Coronary artery (tissue), 2 donors: ENCODE measurements at regions not wholly inside any gene's neighbourhood (a gene's known extent, or its start where the extent isn't known, plus 50 kb on each side); places are given as distances from the start of the nearest gene placed in this dataset.

Experiments used
- DNase-seq: peaks from one replicate; pipeline ENCODE4 v3.0.0-alpha.2; 2017; ENCODE audit warnings: low spot score
- H3K27ac ChIP-seq, 2 donors: fragments of 200-600 bp; sonication (generic); one replicate each; pipeline ENCODE4 v1.5.1; 2016 to 2019
- H3K4me3 ChIP-seq: fragments of 200-600 bp; sonication (generic); 2 replicates; pipeline ENCODE4 v1.5.1; 2016; ENCODE audit warnings: mild to moderate bottlenecking, moderate library complexity
- TF ChIP-seq, protein P1 (sequence below): fragments of 200-600 bp; sonication (generic); IDR thresholded peaks from one replicate; pipeline ENCODE4 v1.5.1; 2019; ENCODE audit warnings: antibody characterized with exemption

DNA sequence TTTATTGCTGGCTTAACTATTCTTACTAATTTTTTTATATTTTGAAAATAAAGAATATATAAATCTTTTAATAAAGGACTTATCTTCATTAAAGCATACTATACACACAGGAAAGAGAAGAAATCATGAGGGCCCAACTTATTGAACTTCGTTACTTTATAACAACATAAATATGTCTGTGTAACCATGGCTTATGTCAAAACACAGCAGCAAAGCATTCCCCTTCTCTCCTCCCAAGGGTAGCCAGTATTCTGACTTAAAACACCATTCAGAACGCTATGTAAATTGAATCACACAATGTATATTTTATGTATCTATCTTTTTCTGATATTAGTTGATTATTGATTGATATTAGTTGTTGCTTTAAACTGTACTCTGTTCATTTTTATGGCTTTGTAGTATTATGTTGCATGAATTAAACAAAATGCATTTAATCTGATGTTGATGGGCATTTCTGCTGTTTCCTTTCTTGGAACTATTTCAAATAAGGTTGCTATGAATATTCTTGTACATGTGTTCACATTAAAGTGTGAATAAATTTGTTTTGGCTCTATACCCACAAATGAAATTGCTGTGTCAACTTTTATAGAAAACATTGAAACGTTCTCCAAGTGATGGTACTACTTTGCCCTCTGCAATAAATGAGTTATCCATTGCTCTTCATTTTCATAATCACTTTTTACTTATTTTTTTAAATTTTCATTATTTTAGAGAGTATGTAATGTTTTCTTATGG, 188.7 kb downstream of the RND3 start:
- TF ChIP-seq, protein P1, sequence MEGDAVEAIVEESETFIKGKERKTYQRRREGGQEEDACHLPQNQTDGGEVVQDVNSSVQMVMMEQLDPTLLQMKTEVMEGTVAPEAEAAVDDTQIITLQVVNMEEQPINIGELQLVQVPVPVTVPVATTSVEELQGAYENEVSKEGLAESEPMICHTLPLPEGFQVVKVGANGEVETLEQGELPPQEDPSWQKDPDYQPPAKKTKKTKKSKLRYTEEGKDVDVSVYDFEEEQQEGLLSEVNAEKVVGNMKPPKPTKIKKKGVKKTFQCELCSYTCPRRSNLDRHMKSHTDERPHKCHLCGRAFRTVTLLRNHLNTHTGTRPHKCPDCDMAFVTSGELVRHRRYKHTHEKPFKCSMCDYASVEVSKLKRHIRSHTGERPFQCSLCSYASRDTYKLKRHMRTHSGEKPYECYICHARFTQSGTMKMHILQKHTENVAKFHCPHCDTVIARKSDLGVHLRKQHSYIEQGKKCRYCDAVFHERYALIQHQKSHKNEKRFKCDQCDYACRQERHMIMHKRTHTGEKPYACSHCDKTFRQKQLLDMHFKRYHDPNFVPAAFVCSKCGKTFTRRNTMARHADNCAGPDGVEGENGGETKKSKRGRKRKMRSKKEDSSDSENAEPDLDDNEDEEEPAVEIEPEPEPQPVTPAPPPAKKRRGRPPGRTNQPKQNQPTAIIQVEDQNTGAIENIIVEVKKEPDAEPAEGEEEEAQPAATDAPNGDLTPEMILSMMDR: no peak
- Histone ChIP-seq H3K27ac (no peak overlapping the region), H3K4me3 (no peak overlapping the region)
- no peak for DNase-seq

DNA sequence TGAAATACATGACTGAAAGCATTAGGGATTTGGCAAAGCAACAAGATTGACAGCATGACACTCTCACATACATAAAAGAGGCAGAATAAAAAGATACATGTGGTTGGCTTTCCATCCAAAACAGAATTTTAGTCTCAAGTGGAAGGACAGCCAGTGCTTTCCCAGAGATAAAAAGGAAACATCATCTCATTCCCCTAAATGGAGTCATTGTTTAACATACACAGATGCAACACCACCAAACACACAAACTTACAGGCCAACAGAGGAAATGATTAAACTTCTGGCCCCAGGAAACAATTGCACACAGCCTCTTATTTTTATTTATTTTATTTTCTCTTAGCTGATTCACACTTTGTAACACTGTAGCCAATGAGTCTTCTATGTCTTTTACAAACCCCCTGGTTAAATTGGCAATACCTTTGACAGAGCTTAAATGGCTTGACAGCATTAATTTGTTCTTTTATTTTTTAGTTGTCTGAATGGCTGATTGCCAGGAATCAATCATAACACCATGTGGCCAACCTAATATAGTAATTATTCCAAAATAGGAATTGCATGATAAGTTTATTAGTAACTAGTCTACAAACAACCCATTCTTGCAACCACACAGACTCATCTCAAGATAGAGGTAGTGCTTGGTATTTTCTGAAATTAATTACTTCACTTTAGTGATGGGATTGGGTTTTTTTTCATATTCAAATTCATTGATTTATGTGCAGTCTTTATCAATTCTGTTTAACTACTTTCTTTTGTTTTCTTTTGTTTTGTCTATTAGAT, 190.5 kb downstream of the RND3 start:
- no peak for DNase-seq

DNA sequence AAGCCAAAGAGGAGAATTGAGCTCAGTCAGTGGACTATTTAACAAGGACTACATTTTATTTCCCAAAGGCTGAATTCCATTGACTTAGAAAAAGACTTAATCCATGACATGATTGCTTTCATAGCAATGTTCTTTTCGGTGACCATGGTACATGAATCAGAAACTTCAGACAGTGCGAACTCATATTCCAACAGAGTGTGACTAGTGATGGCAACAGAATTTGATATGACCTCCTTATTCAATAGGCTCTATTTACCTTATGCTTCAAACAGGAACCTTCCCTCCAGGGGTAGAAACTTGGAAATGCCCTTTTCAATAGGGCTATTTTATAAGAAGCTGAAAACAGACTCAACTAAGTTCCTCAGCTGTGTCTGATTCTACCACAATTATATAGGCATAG, 191.9 kb downstream of the RND3 start:
- Histone ChIP-seq H3K4me3 (no peak overlapping the region), H3K27ac (no peak overlapping the region)
- DNase-seq: no peak
- TF ChIP-seq, protein P1: no peak

More for the DNA sequence above, 190.5 kb downstream of the RND3 start:
- no peak overlapping the region for H3K4me3 ChIP-seq
- TF ChIP-seq, protein P1: no peak
- no peak overlapping the region for H3K27ac ChIP-seq

DNA sequence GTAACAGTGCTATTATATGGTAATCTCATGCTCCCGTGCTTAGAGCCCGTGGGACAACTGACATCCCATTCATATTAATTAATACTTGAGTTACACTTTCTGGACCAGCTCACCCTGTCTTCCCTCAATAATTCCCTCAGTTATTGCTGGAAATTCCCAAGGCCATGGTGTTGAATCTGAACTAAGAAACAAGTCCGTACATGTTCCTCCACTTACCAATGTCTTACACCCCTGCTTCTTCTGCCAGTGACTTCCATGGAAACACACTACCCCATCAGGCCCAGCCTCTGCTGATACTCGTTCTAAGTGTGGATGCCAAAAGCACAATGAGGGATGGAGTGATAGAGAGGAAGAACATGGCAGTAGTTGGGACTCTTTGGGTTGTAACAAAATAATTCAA, 193.7 kb downstream of the RND3 start:
- Histone ChIP-seq H3K27ac (no peak overlapping the region), H3K4me3 (no peak overlapping the region)
- no peak for DNase-seq
- TF ChIP-seq, protein P1: no peak

DNA sequence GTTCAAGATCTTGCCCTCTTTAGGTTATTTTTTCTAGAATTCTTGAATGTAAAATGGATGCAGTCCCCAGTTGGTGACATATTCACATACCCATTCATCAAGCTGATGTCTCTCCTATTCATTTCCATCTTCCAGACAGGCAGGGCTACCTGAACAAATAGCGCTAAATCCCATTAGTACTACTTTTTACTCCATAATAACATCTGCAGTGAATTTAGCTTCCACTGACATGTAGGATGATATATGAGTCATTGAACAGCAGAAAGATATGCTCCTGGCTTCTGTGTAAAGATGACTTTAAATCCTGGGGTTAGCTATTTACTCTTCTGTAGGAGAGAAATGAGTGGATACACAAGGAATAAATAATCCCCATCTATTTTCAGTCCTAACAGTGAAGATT, 194.7 kb downstream of the RND3 start:
- DNase-seq: no peak
- TF ChIP-seq, protein P1: no peak

DNA sequence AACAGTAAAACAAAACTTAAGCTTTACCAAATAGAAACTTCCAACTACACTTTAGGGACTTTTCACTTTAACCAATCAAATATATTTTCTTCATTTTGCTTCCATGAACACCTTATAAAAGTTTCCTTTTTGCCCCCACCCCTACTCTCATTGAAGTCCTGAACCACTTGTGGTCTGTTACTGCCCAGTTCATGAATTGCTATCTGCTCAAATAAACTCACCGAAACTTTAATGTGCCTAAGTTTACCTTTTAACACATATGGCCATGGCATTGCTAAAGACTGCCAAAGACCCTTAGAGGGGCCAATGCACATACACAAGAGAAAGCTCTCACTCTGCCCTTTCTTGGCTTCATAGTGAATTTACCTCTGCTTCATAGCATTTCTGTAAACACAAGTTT, 195.3 kb downstream of the RND3 start:
- Histone ChIP-seq H3K27ac (no peak overlapping the region), H3K4me3 (no peak overlapping the region)
- no peak for DNase-seq
- TF ChIP-seq, protein P1: no peak

More for the DNA sequence above, 194.7 kb downstream of the RND3 start:
- Histone ChIP-seq H3K27ac (no peak overlapping the region), H3K4me3 (no peak overlapping the region)
